WTC11 (cell line): ENCODE measurements at regions not wholly inside any gene's neighbourhood (a gene's known extent, or its start where the extent isn't known, plus 50 kb on each side); places are given as distances from the start of the nearest gene placed in this dataset.

Experiments
- ATAC-seq: fragments of 200-7000 bp; cut with Tn5 transposase; 2 replicates; pipeline ENCODE4 v1.10.0; 2021; ENCODE audit warnings: mild to moderate bottlenecking, moderate library complexity
- CTCF ChIA-PET: fragments of 300-600 bp; sonication (Branson Sonifier 250); formaldehyde crosslinking; loops from one replicate; lab custom pipeline; 2021; ENCODE audit warnings: antibody characterized with exemption; lab: Charles Lee
- POLR2A ChIA-PET: fragments of 350-600 bp; sonication (Branson Sonifier 250); formaldehyde crosslinking; loops from one replicate; lab custom pipeline; 2021; ENCODE audit warnings: antibody characterized with exemption; lab: Charles Lee
- DNase-seq: peaks from one replicate; pipeline ENCODE4 v3.0.0; 2021; ENCODE audit warnings: low spot score
- H3K27ac Mint-ChIP-seq: 2 replicates; pipeline ENCODE4 v1.8.0; 2021; ENCODE audit warnings: mixed read lengths
- H3K27me3 Mint-ChIP-seq: 2 replicates; pipeline ENCODE4 v1.8.0; 2021; ENCODE audit warnings: low read depth, mild to moderate bottlenecking, moderate library complexity, mixed read lengths
- H3K36me3 Mint-ChIP-seq: 2 replicates; pipeline ENCODE4 v1.8.0; 2021; ENCODE audit warnings: mixed read lengths
- H3K4me1 Mint-ChIP-seq: 2 replicates; pipeline ENCODE4 v1.8.0; 2022; ENCODE audit warnings: mixed read lengths
- H3K4me3 Mint-ChIP-seq: 2 replicates; pipeline ENCODE4 v1.8.0; 2021; ENCODE audit warnings: mild to moderate bottlenecking, moderate library complexity, mixed read lengths
- H3K9me3 Mint-ChIP-seq: 2 replicates; pipeline ENCODE4 v1.8.0; 2021; ENCODE audit warnings: mixed read lengths
- ATF1 ChIP-seq: sonication (generic); formaldehyde crosslinking; IDR thresholded peaks from 2 replicates; pipeline ENCODE4 v1.8.1; 2023; ENCODE audit warnings: mild to moderate bottlenecking, moderate library complexity, missing genetic modification reagents
- FOXJ3 ChIP-seq: sonication (generic); formaldehyde crosslinking; IDR thresholded peaks from 2 replicates; pipeline ENCODE4 v1.9.0; 2021; ENCODE audit warnings: missing genetic modification reagents, mild to moderate bottlenecking, borderline replicate concordance
- FOXK1 ChIP-seq: sonication (generic); formaldehyde crosslinking; IDR thresholded peaks from 2 replicates; pipeline ENCODE4 v1.8.0; 2022; ENCODE audit warnings: mild to moderate bottlenecking, moderate library complexity, missing genetic modification reagents
- GABPB1 ChIP-seq: sonication (generic); formaldehyde crosslinking; IDR thresholded peaks from 2 replicates; pipeline ENCODE4 v1.8.1; 2023; ENCODE audit warnings: mild to moderate bottlenecking, missing genetic modification reagents
- NFE2L1 ChIP-seq: sonication (generic); formaldehyde crosslinking; IDR thresholded peaks from 2 replicates; pipeline ENCODE4 v1.8.1; 2023; ENCODE audit warnings: missing genetic modification reagents
- NR3C1 ChIP-seq: sonication (generic); formaldehyde crosslinking; conservative IDR thresholded peaks from 2 replicates; pipeline ENCODE4 v1.8.1; 2023; ENCODE audit warnings: low read depth, mild to moderate bottlenecking, missing genetic modification reagents
- SOX15 ChIP-seq: fragments of 250-450 bp; sonication (Bioruptor Pico); IDR thresholded peaks from 2 replicates; pipeline ENCODE4 v1.9.0; 2021; ENCODE audit warnings: mild to moderate bottlenecking
- TEAD1 ChIP-seq: sonication (generic); formaldehyde crosslinking; IDR thresholded peaks from 2 replicates; pipeline ENCODE4 v1.8.0; 2022; ENCODE audit warnings: mild to moderate bottlenecking, missing genetic modification reagents
- ZNF232 ChIP-seq: sonication (generic); formaldehyde crosslinking; IDR thresholded peaks from 2 replicates; pipeline ENCODE4 v1.8.0; 2022; ENCODE audit warnings: mild to moderate bottlenecking, missing genetic modification reagents
- ZNF317 ChIP-seq: sonication (generic); formaldehyde crosslinking; IDR thresholded peaks from 2 replicates; pipeline ENCODE4 v1.8.1; 2023; ENCODE audit warnings: low read depth, mild to moderate bottlenecking, moderate library complexity, missing genetic modification reagents, borderline replicate concordance
- TF ChIP-seq, protein P1 (sequence below): sonication (generic); formaldehyde crosslinking; IDR thresholded peaks from 2 replicates; pipeline ENCODE4 v1.8.1; 2022; ENCODE audit warnings: mild to moderate bottlenecking, moderate library complexity, missing genetic modification reagents
- TF ChIP-seq, protein P2 (sequence below): fragments of 250-450 bp; sonication (Bioruptor Pico); IDR thresholded peaks from 2 replicates; pipeline ENCODE4 v1.9.0; 2021; ENCODE audit warnings: mild to moderate bottlenecking
- TF ChIP-seq, protein P3 (sequence below): sonication (generic); formaldehyde crosslinking; IDR thresholded peaks from 2 replicates; pipeline ENCODE4 v1.8.0; 2022; ENCODE audit warnings: mild to moderate bottlenecking, missing genetic modification reagents
- TF ChIP-seq, protein P4 (sequence below): sonication (generic); formaldehyde crosslinking; IDR thresholded peaks from 2 replicates; pipeline ENCODE4 v1.8.1; 2022; ENCODE audit warnings: low read depth, mild to moderate bottlenecking, moderate library complexity, missing genetic modification reagents, borderline replicate concordance
- TF ChIP-seq, protein P5 (sequence below): fragments of 250-450 bp; sonication (Bioruptor Pico); conservative IDR thresholded peaks from 2 replicates; pipeline ENCODE4 v1.9.0; 2021; ENCODE audit warnings: mild to moderate bottlenecking
- TF ChIP-seq, protein P6 (sequence below): fragments of 250-450 bp; sonication (Bioruptor Pico); IDR thresholded peaks from 2 replicates; pipeline ENCODE4 v1.8.0; 2021; ENCODE audit warnings: mild to moderate bottlenecking
- TF ChIP-seq, protein P7 (sequence below): sonication (generic); formaldehyde crosslinking; IDR thresholded peaks from 2 replicates; pipeline ENCODE4 v1.8.1; 2023; ENCODE audit warnings: mild to moderate bottlenecking, missing genetic modification reagents
- TF ChIP-seq, protein P8 (sequence below): sonication (generic); formaldehyde crosslinking; IDR thresholded peaks from 2 replicates; pipeline ENCODE4 v1.8.0; 2023; ENCODE audit warnings: missing genetic modification reagents, mild to moderate bottlenecking, borderline replicate concordance
- TF ChIP-seq, protein P9 (sequence below): fragments of 250-450 bp; sonication (Bioruptor Pico); IDR thresholded peaks from 2 replicates; pipeline ENCODE4 v1.9.0; 2021; ENCODE audit warnings: mild to moderate bottlenecking

DNA sequence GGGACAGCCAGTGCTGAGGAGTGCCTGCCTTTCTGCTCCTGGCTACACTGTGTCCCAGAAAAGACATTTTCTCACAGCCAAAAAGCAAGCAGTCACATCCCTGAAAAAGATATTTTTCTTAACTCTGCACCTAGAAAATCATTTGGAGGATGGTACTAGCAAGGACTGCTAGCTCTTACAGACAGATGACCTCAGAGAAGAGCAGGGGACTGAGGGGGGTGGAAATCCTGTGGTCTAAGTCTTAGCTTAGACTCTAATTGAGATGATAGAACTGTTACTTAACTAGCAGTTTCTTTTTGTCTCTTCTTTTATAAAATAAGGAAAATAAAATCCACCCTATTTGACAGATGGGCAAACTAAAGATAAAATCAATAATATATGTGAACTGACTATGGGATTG lies 152.8 kb downstream of the TMEM200A start (continued):
- TF ChIP-seq FOXJ3 (no peak), ATF1 (no peak)
- TF ChIP-seq, protein P1, sequence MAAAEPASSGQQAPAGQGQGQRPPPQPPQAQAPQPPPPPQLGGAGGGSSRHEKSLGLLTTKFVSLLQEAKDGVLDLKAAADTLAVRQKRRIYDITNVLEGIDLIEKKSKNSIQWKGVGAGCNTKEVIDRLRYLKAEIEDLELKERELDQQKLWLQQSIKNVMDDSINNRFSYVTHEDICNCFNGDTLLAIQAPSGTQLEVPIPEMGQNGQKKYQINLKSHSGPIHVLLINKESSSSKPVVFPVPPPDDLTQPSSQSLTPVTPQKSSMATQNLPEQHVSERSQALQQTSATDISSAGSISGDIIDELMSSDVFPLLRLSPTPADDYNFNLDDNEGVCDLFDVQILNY (CRISPR knock-in tag), result no peak

DNA sequence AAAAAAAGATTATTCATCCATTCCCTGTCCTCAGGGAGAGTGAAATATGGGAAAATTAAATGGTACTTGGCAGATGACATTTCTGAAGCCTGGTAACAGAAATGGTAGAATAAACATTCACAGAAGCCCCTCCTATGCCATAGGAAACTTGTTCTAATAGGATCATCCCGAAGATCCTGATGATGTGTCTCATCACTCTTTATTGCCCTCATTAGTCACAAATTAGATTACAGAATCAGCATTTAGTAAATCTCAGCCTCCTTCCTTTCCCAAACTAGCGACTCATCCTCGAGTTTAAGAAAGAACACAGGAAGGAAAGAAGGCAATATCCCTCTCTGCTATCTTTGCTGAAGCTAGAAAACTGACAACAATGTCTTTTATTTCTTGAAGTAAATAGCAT lies 154.4 kb downstream of the TMEM200A start:
- POLR2A ChIA-PET, result no interaction called here
- TF ChIP-seq FOXK1 (CRISPR knock-in tag), result no peak
- TF ChIP-seq, protein P2, sequence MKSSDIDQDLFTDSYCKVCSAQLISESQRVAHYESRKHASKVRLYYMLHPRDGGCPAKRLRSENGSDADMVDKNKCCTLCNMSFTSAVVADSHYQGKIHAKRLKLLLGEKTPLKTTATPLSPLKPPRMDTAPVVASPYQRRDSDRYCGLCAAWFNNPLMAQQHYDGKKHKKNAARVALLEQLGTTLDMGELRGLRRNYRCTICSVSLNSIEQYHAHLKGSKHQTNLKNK (CRISPR knock-in tag), result no peak
- TF ChIP-seq TEAD1 (CRISPR knock-in tag), result no peak
- TF ChIP-seq NR3C1 (CRISPR knock-in tag), result no peak
- TF ChIP-seq, protein P3, sequence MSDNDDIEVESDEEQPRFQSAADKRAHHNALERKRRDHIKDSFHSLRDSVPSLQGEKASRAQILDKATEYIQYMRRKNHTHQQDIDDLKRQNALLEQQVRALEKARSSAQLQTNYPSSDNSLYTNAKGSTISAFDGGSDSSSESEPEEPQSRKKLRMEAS, result no peak
- TF ChIP-seq SOX15 (CRISPR knock-in tag), result no peak
- TF ChIP-seq, protein P1 (CRISPR knock-in tag), result no peak
- no peak for TF ChIP-seq NFE2L1 (CRISPR knock-in tag)
- TF ChIP-seq, protein P4, sequence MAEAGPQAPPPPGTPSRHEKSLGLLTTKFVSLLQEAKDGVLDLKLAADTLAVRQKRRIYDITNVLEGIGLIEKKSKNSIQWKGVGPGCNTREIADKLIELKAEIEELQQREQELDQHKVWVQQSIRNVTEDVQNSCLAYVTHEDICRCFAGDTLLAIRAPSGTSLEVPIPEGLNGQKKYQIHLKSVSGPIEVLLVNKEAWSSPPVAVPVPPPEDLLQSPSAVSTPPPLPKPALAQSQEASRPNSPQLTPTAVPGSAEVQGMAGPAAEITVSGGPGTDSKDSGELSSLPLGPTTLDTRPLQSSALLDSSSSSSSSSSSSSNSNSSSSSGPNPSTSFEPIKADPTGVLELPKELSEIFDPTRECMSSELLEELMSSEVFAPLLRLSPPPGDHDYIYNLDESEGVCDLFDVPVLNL (CRISPR knock-in tag), result no peak
- TF ChIP-seq, protein P5, sequence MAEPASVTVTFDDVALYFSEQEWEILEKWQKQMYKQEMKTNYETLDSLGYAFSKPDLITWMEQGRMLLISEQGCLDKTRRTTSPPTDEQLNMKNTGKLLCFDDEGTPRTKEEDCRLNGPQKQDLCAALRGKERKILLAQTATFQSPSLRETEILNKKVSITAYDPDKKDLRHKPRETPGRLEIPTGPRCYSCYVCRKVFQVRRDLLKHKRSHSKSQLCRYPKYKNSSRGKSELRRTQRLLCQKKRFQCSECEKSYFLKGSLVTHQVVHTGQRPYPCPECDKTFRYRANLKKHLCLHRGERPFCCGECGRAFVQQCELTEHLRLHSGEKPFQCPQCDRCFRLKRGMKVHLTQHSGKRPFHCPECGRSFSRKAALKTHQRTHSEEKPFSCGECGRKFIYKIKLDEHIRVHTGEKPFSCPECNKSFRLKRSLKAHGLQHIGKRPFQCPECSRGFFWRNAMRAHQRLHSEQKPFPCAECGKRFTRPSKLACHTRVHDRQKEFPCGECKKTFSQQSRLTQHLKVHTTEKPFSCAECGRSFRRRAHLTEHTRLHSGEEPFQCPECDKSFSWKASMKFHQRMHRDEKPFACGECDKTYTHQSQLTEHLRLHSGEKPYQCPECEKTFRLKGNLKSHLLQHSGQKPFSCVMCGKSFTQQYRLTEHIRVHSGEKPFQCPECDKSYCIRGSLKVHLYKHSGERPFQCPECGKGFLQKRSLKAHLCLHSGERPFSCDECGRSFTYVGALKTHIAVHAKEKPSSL (CRISPR knock-in tag), result no peak
- no peak for TF ChIP-seq ZNF232 (CRISPR knock-in tag)
- no peak for TF ChIP-seq ZNF317
- TF ChIP-seq, protein P6, sequence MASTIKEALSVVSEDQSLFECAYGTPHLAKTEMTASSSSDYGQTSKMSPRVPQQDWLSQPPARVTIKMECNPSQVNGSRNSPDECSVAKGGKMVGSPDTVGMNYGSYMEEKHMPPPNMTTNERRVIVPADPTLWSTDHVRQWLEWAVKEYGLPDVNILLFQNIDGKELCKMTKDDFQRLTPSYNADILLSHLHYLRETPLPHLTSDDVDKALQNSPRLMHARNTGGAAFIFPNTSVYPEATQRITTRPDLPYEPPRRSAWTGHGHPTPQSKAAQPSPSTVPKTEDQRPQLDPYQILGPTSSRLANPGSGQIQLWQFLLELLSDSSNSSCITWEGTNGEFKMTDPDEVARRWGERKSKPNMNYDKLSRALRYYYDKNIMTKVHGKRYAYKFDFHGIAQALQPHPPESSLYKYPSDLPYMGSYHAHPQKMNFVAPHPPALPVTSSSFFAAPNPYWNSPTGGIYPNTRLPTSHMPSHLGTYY, result no peak
- TF ChIP-seq, protein P7, sequence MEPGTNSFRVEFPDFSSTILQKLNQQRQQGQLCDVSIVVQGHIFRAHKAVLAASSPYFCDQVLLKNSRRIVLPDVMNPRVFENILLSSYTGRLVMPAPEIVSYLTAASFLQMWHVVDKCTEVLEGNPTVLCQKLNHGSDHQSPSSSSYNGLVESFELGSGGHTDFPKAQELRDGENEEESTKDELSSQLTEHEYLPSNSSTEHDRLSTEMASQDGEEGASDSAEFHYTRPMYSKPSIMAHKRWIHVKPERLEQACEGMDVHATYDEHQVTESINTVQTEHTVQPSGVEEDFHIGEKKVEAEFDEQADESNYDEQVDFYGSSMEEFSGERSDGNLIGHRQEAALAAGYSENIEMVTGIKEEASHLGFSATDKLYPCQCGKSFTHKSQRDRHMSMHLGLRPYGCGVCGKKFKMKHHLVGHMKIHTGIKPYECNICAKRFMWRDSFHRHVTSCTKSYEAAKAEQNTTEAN (CRISPR knock-in tag), result no peak
- no peak for TF ChIP-seq GABPB1 (CRISPR knock-in tag)
- TF ChIP-seq, protein P8, sequence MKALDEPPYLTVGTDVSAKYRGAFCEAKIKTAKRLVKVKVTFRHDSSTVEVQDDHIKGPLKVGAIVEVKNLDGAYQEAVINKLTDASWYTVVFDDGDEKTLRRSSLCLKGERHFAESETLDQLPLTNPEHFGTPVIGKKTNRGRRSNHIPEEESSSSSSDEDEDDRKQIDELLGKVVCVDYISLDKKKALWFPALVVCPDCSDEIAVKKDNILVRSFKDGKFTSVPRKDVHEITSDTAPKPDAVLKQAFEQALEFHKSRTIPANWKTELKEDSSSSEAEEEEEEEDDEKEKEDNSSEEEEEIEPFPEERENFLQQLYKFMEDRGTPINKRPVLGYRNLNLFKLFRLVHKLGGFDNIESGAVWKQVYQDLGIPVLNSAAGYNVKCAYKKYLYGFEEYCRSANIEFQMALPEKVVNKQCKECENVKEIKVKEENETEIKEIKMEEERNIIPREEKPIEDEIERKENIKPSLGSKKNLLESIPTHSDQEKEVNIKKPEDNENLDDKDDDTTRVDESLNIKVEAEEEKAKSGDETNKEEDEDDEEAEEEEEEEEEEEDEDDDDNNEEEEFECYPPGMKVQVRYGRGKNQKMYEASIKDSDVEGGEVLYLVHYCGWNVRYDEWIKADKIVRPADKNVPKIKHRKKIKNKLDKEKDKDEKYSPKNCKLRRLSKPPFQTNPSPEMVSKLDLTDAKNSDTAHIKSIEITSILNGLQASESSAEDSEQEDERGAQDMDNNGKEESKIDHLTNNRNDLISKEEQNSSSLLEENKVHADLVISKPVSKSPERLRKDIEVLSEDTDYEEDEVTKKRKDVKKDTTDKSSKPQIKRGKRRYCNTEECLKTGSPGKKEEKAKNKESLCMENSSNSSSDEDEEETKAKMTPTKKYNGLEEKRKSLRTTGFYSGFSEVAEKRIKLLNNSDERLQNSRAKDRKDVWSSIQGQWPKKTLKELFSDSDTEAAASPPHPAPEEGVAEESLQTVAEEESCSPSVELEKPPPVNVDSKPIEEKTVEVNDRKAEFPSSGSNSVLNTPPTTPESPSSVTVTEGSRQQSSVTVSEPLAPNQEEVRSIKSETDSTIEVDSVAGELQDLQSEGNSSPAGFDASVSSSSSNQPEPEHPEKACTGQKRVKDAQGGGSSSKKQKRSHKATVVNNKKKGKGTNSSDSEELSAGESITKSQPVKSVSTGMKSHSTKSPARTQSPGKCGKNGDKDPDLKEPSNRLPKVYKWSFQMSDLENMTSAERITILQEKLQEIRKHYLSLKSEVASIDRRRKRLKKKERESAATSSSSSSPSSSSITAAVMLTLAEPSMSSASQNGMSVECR (CRISPR knock-in tag), result no peak
- TF ChIP-seq, protein P9, sequence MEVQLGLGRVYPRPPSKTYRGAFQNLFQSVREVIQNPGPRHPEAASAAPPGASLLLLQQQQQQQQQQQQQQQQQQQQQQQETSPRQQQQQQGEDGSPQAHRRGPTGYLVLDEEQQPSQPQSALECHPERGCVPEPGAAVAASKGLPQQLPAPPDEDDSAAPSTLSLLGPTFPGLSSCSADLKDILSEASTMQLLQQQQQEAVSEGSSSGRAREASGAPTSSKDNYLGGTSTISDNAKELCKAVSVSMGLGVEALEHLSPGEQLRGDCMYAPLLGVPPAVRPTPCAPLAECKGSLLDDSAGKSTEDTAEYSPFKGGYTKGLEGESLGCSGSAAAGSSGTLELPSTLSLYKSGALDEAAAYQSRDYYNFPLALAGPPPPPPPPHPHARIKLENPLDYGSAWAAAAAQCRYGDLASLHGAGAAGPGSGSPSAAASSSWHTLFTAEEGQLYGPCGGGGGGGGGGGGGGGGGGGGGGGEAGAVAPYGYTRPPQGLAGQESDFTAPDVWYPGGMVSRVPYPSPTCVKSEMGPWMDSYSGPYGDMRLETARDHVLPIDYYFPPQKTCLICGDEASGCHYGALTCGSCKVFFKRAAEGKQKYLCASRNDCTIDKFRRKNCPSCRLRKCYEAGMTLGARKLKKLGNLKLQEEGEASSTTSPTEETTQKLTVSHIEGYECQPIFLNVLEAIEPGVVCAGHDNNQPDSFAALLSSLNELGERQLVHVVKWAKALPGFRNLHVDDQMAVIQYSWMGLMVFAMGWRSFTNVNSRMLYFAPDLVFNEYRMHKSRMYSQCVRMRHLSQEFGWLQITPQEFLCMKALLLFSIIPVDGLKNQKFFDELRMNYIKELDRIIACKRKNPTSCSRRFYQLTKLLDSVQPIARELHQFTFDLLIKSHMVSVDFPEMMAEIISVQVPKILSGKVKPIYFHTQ (CRISPR knock-in tag), result no peak
- Mint-ChIP-seq H3K9me3 (no peaks in the 10 kb centered on the region), H3K4me3 (no peak overlapping the region), H3K27ac (no peak overlapping the region), H3K4me1 (no peaks in the 10 kb centered on the region), H3K27me3 (no peaks in the 10 kb centered on the region), H3K36me3 (no peaks in the 10 kb centered on the region)
- DNase-seq (no peak), ATAC-seq (no peak)
- CTCF ChIA-PET, result no interaction called here
